ENCODE measurements at regions not wholly inside any gene's neighbourhood (a gene's known extent, or its start where the extent isn't known, plus 50 kb on each side); places are given as distances from the start of the nearest gene placed in this dataset.

DNA sequence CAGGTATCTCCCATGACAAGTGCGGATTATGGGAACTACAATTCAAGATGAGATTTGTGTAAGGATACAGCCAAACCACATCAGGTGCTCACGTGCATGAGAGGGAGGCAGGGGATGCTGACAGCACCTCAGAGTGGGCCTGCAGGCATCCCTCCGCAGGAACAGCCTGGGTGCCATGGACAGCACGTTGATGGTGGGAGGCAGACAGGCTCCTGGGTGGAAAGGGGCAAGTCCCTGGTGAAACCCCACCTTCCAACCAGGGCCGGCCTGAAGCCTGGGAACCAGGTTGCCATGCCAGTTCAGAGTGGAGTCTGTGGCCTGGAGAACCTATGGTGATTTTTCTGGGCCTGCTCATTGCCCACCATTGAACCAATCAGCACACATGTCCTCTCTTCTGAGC lies 1469.6 kb downstream of the PCDH7 start:
- TF ChIP-seq, protein P1, sequence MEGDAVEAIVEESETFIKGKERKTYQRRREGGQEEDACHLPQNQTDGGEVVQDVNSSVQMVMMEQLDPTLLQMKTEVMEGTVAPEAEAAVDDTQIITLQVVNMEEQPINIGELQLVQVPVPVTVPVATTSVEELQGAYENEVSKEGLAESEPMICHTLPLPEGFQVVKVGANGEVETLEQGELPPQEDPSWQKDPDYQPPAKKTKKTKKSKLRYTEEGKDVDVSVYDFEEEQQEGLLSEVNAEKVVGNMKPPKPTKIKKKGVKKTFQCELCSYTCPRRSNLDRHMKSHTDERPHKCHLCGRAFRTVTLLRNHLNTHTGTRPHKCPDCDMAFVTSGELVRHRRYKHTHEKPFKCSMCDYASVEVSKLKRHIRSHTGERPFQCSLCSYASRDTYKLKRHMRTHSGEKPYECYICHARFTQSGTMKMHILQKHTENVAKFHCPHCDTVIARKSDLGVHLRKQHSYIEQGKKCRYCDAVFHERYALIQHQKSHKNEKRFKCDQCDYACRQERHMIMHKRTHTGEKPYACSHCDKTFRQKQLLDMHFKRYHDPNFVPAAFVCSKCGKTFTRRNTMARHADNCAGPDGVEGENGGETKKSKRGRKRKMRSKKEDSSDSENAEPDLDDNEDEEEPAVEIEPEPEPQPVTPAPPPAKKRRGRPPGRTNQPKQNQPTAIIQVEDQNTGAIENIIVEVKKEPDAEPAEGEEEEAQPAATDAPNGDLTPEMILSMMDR (IDR thresholded peaks at IDR 0.05) = no peak
- no peak for TF ChIP-seq POLR2A (IDR thresholded peaks at IDR 0.05)
